ENCODE measurements at regions not wholly inside any gene's neighbourhood (a gene's known extent, or its start where the extent isn't known, plus 50 kb on each side); places are given as distances from the start of the nearest gene placed in this dataset.

GRCh38 chr9:80093695-80094094 is 521.9 kb downstream of the TLE4 start:
- no peak for TF ChIP-seq POLR2AphosphoS5 (IDR thresholded peaks at IDR 0.05)
- no peak for TF ChIP-seq CTCF (IDR thresholded peaks at IDR 0.05)
- TF ChIP-seq POLR2A (IDR thresholded peaks at IDR 0.05), result no peak

All from transverse colon (tissue), 4 donors.